H9 (cell line): ENCODE measurements at regions not wholly inside any gene's neighbourhood (a gene's known extent, or its start where the extent isn't known, plus 50 kb on each side); places are given as distances from the start of the nearest gene placed in this dataset.

Source experiments
- DNase-seq: peaks from one replicate; pipeline ENCODE4 v3.0.0-alpha.2; 2017
- H2AFZ ChIP-seq: one replicate; pipeline ENCODE4 v1.6.1; 2013; ENCODE audit warnings: mild to moderate bottlenecking, low read length, control low read depth, moderate library complexity
- H2AK5ac ChIP-seq: 2 replicates; pipeline ENCODE4 v1.6.1; 2013; ENCODE audit warnings: low read length, control low read depth, mixed read lengths; ENCODE audit not compliant: insufficient read length
- H2BK120ac ChIP-seq: one replicate; pipeline ENCODE4 v1.6.1; 2013; ENCODE audit warnings: low read depth, mild to moderate bottlenecking, low read length, control low read depth, inconsistent platforms; ENCODE audit not compliant: poor library complexity, severe bottlenecking
- H2BK12ac ChIP-seq: 2 replicates; pipeline ENCODE4 v1.6.1; 2013; ENCODE audit warnings: low read length, control low read depth, mixed read lengths, low read depth; ENCODE audit not compliant: insufficient read length
- H2BK15ac ChIP-seq: 2 replicates; pipeline ENCODE4 v1.6.1; 2013; ENCODE audit warnings: low read depth, low read length, control low read depth
- H2BK20ac ChIP-seq: one replicate; pipeline ENCODE4 v1.6.1; 2013; ENCODE audit warnings: low read depth, mild to moderate bottlenecking, low read length, control low read depth, inconsistent platforms; ENCODE audit not compliant: poor library complexity, severe bottlenecking
- H2BK5ac ChIP-seq: 2 replicates; pipeline ENCODE4 v1.6.1; 2013; ENCODE audit warnings: low read length, control low read depth, mixed read lengths; ENCODE audit not compliant: insufficient read length
- H3K14ac ChIP-seq: 2 replicates; pipeline ENCODE4 v1.6.1; 2013; ENCODE audit warnings: low read length, control low read depth; ENCODE audit not compliant: insufficient read depth
- H3K18ac ChIP-seq: 2 replicates; pipeline ENCODE4 v1.6.1; 2013; ENCODE audit warnings: low read depth, mild to moderate bottlenecking, mixed read lengths, low read length, control low read depth; ENCODE audit not compliant: insufficient read length
- H3K23ac ChIP-seq: 2 replicates; pipeline ENCODE4 v1.6.1; 2013; ENCODE audit warnings: low read length, control low read depth, mixed read lengths, low read depth; ENCODE audit not compliant: insufficient read length
- H3K23me2 ChIP-seq: 2 replicates; pipeline ENCODE4 v1.6.1; 2013; ENCODE audit warnings: low read depth, mild to moderate bottlenecking, mixed read lengths, low read length, control low read depth; ENCODE audit not compliant: insufficient read length, poor library complexity, severe bottlenecking
- H3K27ac ChIP-seq: 2 replicates; pipeline ENCODE4 v1.5.1; 2013; ENCODE audit warnings: low read length, control low read depth, mixed read lengths, low read depth; ENCODE audit not compliant: insufficient read length
- H3K27me3 ChIP-seq: 2 replicates; pipeline ENCODE4 v1.6.1; 2013; ENCODE audit warnings: low read length, control low read depth, inconsistent platforms; ENCODE audit not compliant: insufficient read depth
- H3K4ac ChIP-seq: 2 replicates; pipeline ENCODE4 v1.6.1; 2013; ENCODE audit warnings: low read depth, mild to moderate bottlenecking, control low read depth, inconsistent platforms, low read length, moderate library complexity
- H3K4me1 ChIP-seq: 2 replicates; pipeline ENCODE4 v1.6.1; 2013; ENCODE audit warnings: low read length, control low read depth, inconsistent platforms; ENCODE audit not compliant: insufficient read depth
- H3K4me2 ChIP-seq: 2 replicates; pipeline ENCODE4 v1.6.1; 2013; ENCODE audit warnings: low read length, control low read depth, mixed read lengths; ENCODE audit not compliant: insufficient read length, insufficient read depth
- H3K56ac ChIP-seq: 2 replicates; pipeline ENCODE4 v1.6.1; 2013; ENCODE audit warnings: low read depth, mild to moderate bottlenecking, mixed read lengths, low read length, control low read depth; ENCODE audit not compliant: insufficient read length
- H3K79me1 ChIP-seq: 2 replicates; pipeline ENCODE4 v1.6.1; 2013; ENCODE audit warnings: low read depth, mild to moderate bottlenecking, moderate library complexity, low read length, control low read depth, inconsistent platforms; ENCODE audit not compliant: insufficient read depth, poor library complexity, severe bottlenecking
- H3K79me2 ChIP-seq: 2 replicates; pipeline ENCODE4 v1.6.1; 2013; ENCODE audit warnings: low read length, control low read depth, inconsistent platforms; ENCODE audit not compliant: insufficient read depth
- H3K9ac ChIP-seq: 2 replicates; pipeline ENCODE4 v1.6.1; 2013; ENCODE audit warnings: low read length, control low read depth, mixed read lengths; ENCODE audit not compliant: insufficient read length; ENCODE audit errors: extremely low read depth
- H3K9me3 ChIP-seq: one replicate; pipeline ENCODE4 v1.6.1; 2013; ENCODE audit warnings: low read depth, low read length, inconsistent platforms; ENCODE audit not compliant: control insufficient read depth
- H3T11ph ChIP-seq: one replicate; pipeline ENCODE4 v1.6.1; 2013; ENCODE audit warnings: mild to moderate bottlenecking, low read length, control low read depth, inconsistent platforms
- H4K20me1 ChIP-seq: one replicate; pipeline ENCODE4 v1.6.1; 2013; ENCODE audit not compliant: control insufficient read depth, insufficient read length, insufficient read depth
- H4K5ac ChIP-seq: 2 replicates; pipeline ENCODE4 v1.6.1; 2013; ENCODE audit warnings: low read depth, mild to moderate bottlenecking, mixed read lengths, low read length, control low read depth; ENCODE audit not compliant: insufficient read length
- H4K8ac ChIP-seq: replicated peaks from 2 replicates; pipeline ENCODE4 v1.6.1; 2013; ENCODE audit warnings: low read length, control low read depth, mixed read lengths, low read depth; ENCODE audit not compliant: insufficient read length
- H4K91ac ChIP-seq: 2 replicates; pipeline ENCODE4 v1.6.1; 2013; ENCODE audit warnings: low read depth, mild to moderate bottlenecking, moderate library complexity, mixed read lengths, low read length, control low read depth; ENCODE audit not compliant: insufficient read length
- H3K27ac Mint-ChIP-seq, 3 experiments: 2 replicates in 2 of 3; 3 replicates in 1 of 3; pipeline ENCODE4 v1.8.0; 2020 to 2021; ENCODE audit warnings: mixed read lengths in 3 of 3, mild to moderate bottlenecking in 1 of 3, moderate library complexity in 1 of 3
- H3K27me3 Mint-ChIP-seq: 2 replicates; pipeline ENCODE4 v1.8.0; 2021; ENCODE audit warnings: low read depth, mild to moderate bottlenecking, moderate library complexity, mixed read lengths
- H3K36me3 Mint-ChIP-seq, 3 experiments: 2 replicates in 2 of 3; 3 replicates in 1 of 3; pipeline ENCODE4 v1.8.0; 2020 to 2021; ENCODE audit warnings: low read depth in 3 of 3, mixed read lengths in 3 of 3; ENCODE audit not compliant: insufficient read depth in 1 of 3
- H3K4me1 Mint-ChIP-seq, 2 experiments: 2 replicates each; pipeline ENCODE4 v1.8.0; 2020; ENCODE audit warnings: mixed read lengths in 2 of 2
- H3K4me3 Mint-ChIP-seq, 2 experiments: 2 replicates in 1 of 2; 3 replicates in 1 of 2; pipeline ENCODE4 v1.8.0; 2020 to 2021; ENCODE audit warnings: mild to moderate bottlenecking in 2 of 2, mixed read lengths in 2 of 2, moderate library complexity in 1 of 2
- H3K9me3 Mint-ChIP-seq, 2 experiments: 2 replicates in 1 of 2; 3 replicates in 1 of 2; pipeline ENCODE4 v1.8.0; 2020; ENCODE audit warnings: mild to moderate bottlenecking in 2 of 2, mixed read lengths in 2 of 2, moderate library complexity in 1 of 2
- CTCF ChIP-seq: fragments of 200-600 bp; sonication (generic); conservative IDR thresholded peaks from 3 replicates; pipeline ENCODE4 v1.8.0; 2021; ENCODE audit warnings: antibody characterized with exemption, mild to moderate bottlenecking
- WGBS: extraction: QIAGEN DNeasy Blood & Tissue Kit; methylation state at CpG from one replicate; pipeline ENCODE4 v1.1.7; 2013; ENCODE audit warnings: missing lambda C conversion rate, low lambda C conversion rate, mixed read lengths; ENCODE audit not compliant: insufficient read length; ENCODE audit errors: extremely low coverage; 5-methylcytosine and 5-hydroxymethylcytosine counted together

- no peaks in the 10 kb centered on the region for H3K9me3 Mint-ChIP-seq
- Histone ChIP-seq H3K4me2 (no peak overlapping the region), H3K23ac (no peak overlapping the region), H4K20me1 (no peaks in the 10 kb centered on the region), H3K4me1 (no peaks in the 10 kb centered on the region; the same call in 1 of the 2 replicates), H3K9ac (no peak overlapping the region), H2BK5ac (no peak overlapping the region), H2AK5ac (no peak overlapping the region), H3K9me3 (no peaks in the 10 kb centered on the region), H4K5ac (no peak overlapping the region), H3K27ac (no peak overlapping the region), H3K23me2 (no peaks in the 10 kb centered on the region), H4K8ac (no peak overlapping the region), H2BK120ac (no peak overlapping the region), H3K56ac (no peak overlapping the region), H2BK20ac (no peak overlapping the region), H3K79me2 (no peaks in the 10 kb centered on the region), H3K79me1 (no peaks in the 10 kb centered on the region), H3K18ac (no peak overlapping the region), H3K4ac (no peak overlapping the region), H4K91ac (no peak overlapping the region), H3T11ph (no peak overlapping the region), H2AFZ (no peak overlapping the region), H2BK12ac (no peak overlapping the region), H3K27me3 (no peaks in the 10 kb centered on the region), H2BK15ac (no peak overlapping the region), H3K14ac (no peak overlapping the region)
- no peak overlapping the region for H3K4me3 Mint-ChIP-seq
- no CpG with 5 or more reads among the region's 1 CpG for WGBS
- TF ChIP-seq CTCF: no peak
- DNase-seq: no peak
- H3K36me3 Mint-ChIP-seq: no peaks in the 10 kb centered on the region
- H3K27me3 Mint-ChIP-seq: no peaks in the 10 kb centered on the region
- no peak overlapping the region for H3K27ac Mint-ChIP-seq
- peaks cover 28 to 37% of the 10 kb centered on the region in 2 experiments for H3K4me1 Mint-ChIP-seq
These were observed 440.9 kb upstream of the LRRC7 start for GRCh38 chr1:69126796-69127195.
